ENCODE measurements at regions not wholly inside any gene's neighbourhood (a gene's known extent, or its start where the extent isn't known, plus 50 kb on each side); places are given as distances from the start of the nearest gene placed in this dataset.
A peak's percentile ranks its signal among the peaks of the same experiment; 100 is the strongest.
"Not testable (repeated sequence)": the region's sequence is repeated elsewhere in the genome, so short reads cannot be mapped to it uniquely, and the experiment has no call there.

GRCh38 chrY:12446486-12447265 lies 254.4 kb upstream of the USP9Y start:
- DNase-seq (ENCODE audit: low spot score); FAIRE-seq: not testable (repeated sequence)

- not testable (repeated sequence) for FAIRE-seq; DNase-seq (ENCODE audit: low spot score)
Observed at GRCh38 chrY:12448561-12448960, 252.5 kb upstream of the USP9Y start.

- not testable (repeated sequence) for FAIRE-seq; DNase-seq (ENCODE audit: low spot score)
Observed at GRCh38 chrY:12453318-12453717, 247.7 kb upstream of the USP9Y start.

- DNase-seq (ENCODE audit: low spot score) (no peak), FAIRE-seq (no peak)
Observed at GRCh38 chrY:12459965-12460364, 241.1 kb upstream of the USP9Y start.

- FAIRE-seq, result no peak
- DNase-seq (ENCODE audit: low spot score), result no peak
Observed at GRCh38 chrY:12464155-12464554, 236.9 kb upstream of the USP9Y start.

GRCh38 chrY:12465706-12466105 lies 235.3 kb upstream of the USP9Y start:
- DNase-seq (ENCODE audit: low spot score) (no peak), FAIRE-seq (no peak)

GRCh38 chrY:12469081-12469480 lies 231.9 kb upstream of the USP9Y start:
- DNase-seq (ENCODE audit: low spot score) (peak; percentile 68), FAIRE-seq (no peak)

GRCh38 chrY:12474472-12474871 lies 226.6 kb upstream of the USP9Y start:
- FAIRE-seq, result no peak

GRCh38 chrY:12479382-12479781 lies 221.6 kb upstream of the USP9Y start:
- DNase-seq (ENCODE audit: low spot score), result peak; percentile 24
- no peak for FAIRE-seq

More at GRCh38 chrY:12474472-12474871, 226.6 kb upstream of the USP9Y start:
- no peak for DNase-seq (ENCODE audit: low spot score)

- DNase-seq (ENCODE audit: low spot score), result no peak
- no peak for FAIRE-seq
Observed at GRCh38 chrY:12483394-12483793, 217.6 kb upstream of the USP9Y start.

- DNase-seq (ENCODE audit: low spot score) (no peak), FAIRE-seq (no peak)
Observed at GRCh38 chrY:12490558-12491209, 210.3 kb upstream of the USP9Y start.

GRCh38 chrY:12492218-12492617 lies 208.8 kb upstream of the USP9Y start:
- DNase-seq (ENCODE audit: low spot score) (no peak), FAIRE-seq (no peak)

- no peak for FAIRE-seq
- no peak for DNase-seq (ENCODE audit: low spot score)
Observed at GRCh38 chrY:12496007-12496406, 205.0 kb upstream of the USP9Y start.

GRCh38 chrY:12500096-12500495 lies 200.9 kb upstream of the USP9Y start:
- no peak for FAIRE-seq

GRCh38 chrY:12504028-12504427 lies 197.0 kb upstream of the USP9Y start:
- peak; percentile 65 for DNase-seq (ENCODE audit: low spot score)
- FAIRE-seq, result not testable (repeated sequence)

More at GRCh38 chrY:12500096-12500495, 200.9 kb upstream of the USP9Y start:
- DNase-seq (ENCODE audit: low spot score), result no peak

- DNase-seq (ENCODE audit: low spot score), result no peak
- FAIRE-seq, result no peak
Observed at GRCh38 chrY:12517338-12517737, 183.7 kb upstream of the USP9Y start.

GRCh38 chrY:12525206-12525605 lies 175.8 kb upstream of the USP9Y start:
- FAIRE-seq (no peak), DNase-seq (ENCODE audit: low spot score) (no peak)

- no peak for DNase-seq (ENCODE audit: low spot score)
- FAIRE-seq, result no peak
Observed at GRCh38 chrY:12526362-12527063, 174.5 kb upstream of the USP9Y start.

GRCh38 chrY:12537226-12537854 lies 163.7 kb upstream of the USP9Y start:
- DNase-seq (ENCODE audit: low spot score), result no peak

GRCh38 chrY:12546746-12547420 lies 154.1 kb upstream of the USP9Y start:
- DNase-seq (ENCODE audit: low spot score) (no peak), FAIRE-seq (no peak)

More at GRCh38 chrY:12537226-12537854, 163.7 kb upstream of the USP9Y start:
- no peak for FAIRE-seq

All from RCC 7860 (cell line).